Smooth muscle cell (in vitro differentiated cells): ENCODE measurements at regions not wholly inside any gene's neighbourhood (a gene's known extent, or its start where the extent isn't known, plus 50 kb on each side); places are given as distances from the start of the nearest gene placed in this dataset.

Experiments used
- DNase-seq: peaks from one replicate; lab custom pipeline; 2025; ENCODE audit not compliant: unreplicated experiment; lab: John Stamatoyannopoulos, UW
- H2AFZ ChIP-seq: fragments of 200-600 bp; sonication (generic); 2 replicates; pipeline ENCODE4 v1.6.0; 2016; ENCODE audit warnings: antibody characterized with exemption, low read depth, mild to moderate bottlenecking
- H3F3A ChIP-seq: fragments of 200-600 bp; sonication (generic); 2 replicates; pipeline ENCODE4 v1.6.0; 2017; ENCODE audit warnings: antibody characterized with exemption, low read depth
- H3K27ac ChIP-seq: fragments of 200-600 bp; sonication (generic); 2 replicates; pipeline ENCODE4 v1.5.1; 2016; ENCODE audit warnings: low read depth, mild to moderate bottlenecking
- H3K27me3 ChIP-seq: fragments of 200-600 bp; sonication (generic); 2 replicates; pipeline ENCODE4 v1.6.1; 2016; ENCODE audit warnings: low read depth, mild to moderate bottlenecking
- H3K36me3 ChIP-seq: fragments of 200-600 bp; sonication (generic); 2 replicates; pipeline ENCODE4 v1.5.1; 2016; ENCODE audit warnings: low read depth
- H3K4me1 ChIP-seq: fragments of 200-600 bp; sonication (generic); 2 replicates; pipeline ENCODE4 v1.5.1; 2016; ENCODE audit warnings: low read depth
- H3K4me2 ChIP-seq: fragments of 200-600 bp; sonication (generic); 2 replicates; pipeline ENCODE4 v1.6.0; 2016; ENCODE audit warnings: mild to moderate bottlenecking
- H3K4me3 ChIP-seq: fragments of 200-600 bp; sonication (generic); 2 replicates; pipeline ENCODE4 v1.5.1; 2016; ENCODE audit warnings: mild to moderate bottlenecking
- H3K79me2 ChIP-seq: fragments of 200-600 bp; sonication (generic); 2 replicates; pipeline ENCODE4 v1.6.0; 2016; ENCODE audit warnings: low read depth, mild to moderate bottlenecking
- H3K9ac ChIP-seq: fragments of 200-600 bp; sonication (generic); 2 replicates; pipeline ENCODE4 v1.6.0; 2016; ENCODE audit warnings: low read depth
- H3K9me3 ChIP-seq: fragments of 200-600 bp; sonication (generic); replicated peaks from 2 replicates; pipeline ENCODE4 v1.5.1; 2016; ENCODE audit warnings: low read depth
- H4K20me1 ChIP-seq: fragments of 200-600 bp; sonication (generic); 2 replicates; pipeline ENCODE4 v1.6.0; 2016; ENCODE audit warnings: low read depth
- CTCF ChIP-seq: fragments of 200-600 bp; sonication (generic); IDR thresholded peaks from 2 replicates; pipeline ENCODE4 v1.5.1; 2017; ENCODE audit warnings: borderline replicate concordance, mild to moderate bottlenecking, antibody characterized with exemption; ENCODE audit not compliant: insufficient read depth, poor library complexity, severe bottlenecking
- WGBS: methylation state at CpG from one replicate; pipeline ENCODE4 v1.1.7; 2016; ENCODE audit warnings: low lambda C conversion rate; 5-methylcytosine and 5-hydroxymethylcytosine counted together

DNA sequence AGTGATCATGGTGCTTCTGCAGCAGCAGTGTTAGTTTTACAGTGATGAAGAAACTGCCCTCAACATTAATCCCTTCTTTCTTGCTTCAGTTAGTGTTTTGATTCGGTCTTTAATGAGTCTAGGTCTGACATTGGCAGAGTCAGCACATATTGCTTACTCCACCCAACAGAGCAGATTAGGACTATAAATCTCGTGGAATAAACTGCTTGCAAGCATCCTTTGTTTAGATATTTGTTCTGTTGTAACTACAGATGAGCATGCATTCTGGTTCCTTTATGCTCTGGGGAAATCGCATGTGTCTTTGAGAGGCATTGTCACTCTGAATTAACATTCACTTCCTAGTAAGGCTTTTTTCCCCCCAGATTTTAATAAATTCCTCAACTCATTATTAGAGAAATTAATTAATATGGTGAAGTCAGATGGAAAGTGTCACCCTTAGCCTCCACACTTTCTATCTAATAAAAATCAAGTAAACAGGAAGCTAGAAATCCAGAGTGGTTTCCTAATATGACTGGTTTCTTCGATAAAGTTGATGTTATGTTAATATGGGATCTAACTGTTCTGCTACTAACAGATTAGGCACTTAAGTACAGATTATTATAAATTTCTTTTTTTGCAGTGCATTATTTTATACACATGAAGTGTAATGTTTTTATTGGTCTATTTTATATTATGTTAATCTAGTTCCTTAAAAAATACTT lies 86.2 kb upstream of the SSTR1 start:
- WGBS: 60% methylated on average over 4 of the region's 4 CpGs
- no peak for TF ChIP-seq CTCF

GRCh38 chr14:38122241-38122640 lies 85.5 kb upstream of the SSTR1 start:
- no peak overlapping the region for H3K4me2 ChIP-seq
- H3K4me3 ChIP-seq: no peak overlapping the region
- no peaks in the 10 kb centered on the region for H3K4me1 ChIP-seq
- no peaks in the 10 kb centered on the region for H3F3A ChIP-seq
- no peaks in the 10 kb centered on the region for H3K9me3 ChIP-seq
- TF ChIP-seq CTCF: no peak
- H3K27me3 ChIP-seq: no peaks in the 10 kb centered on the region
- H3K36me3 ChIP-seq: no peaks in the 10 kb centered on the region
- no peak overlapping the region for H2AFZ ChIP-seq
- H3K27ac ChIP-seq: no peak overlapping the region
- no peak overlapping the region for H3K9ac ChIP-seq
- no peak for DNase-seq
- WGBS: 91% methylated on average over 5 of the region's 5 CpGs
- H4K20me1 ChIP-seq: no peaks in the 10 kb centered on the region
- H3K79me2 ChIP-seq: no peaks in the 10 kb centered on the region

More for the DNA sequence above, 86.2 kb upstream of the SSTR1 start:
- H3K36me3 ChIP-seq: no peaks in the 10 kb centered on the region
- no peaks in the 10 kb centered on the region for H3K79me2 ChIP-seq
- DNase-seq: no peak
- H3K9ac ChIP-seq: no peak overlapping the region
- H3K4me1 ChIP-seq: no peaks in the 10 kb centered on the region
- H3K4me2 ChIP-seq: no peak overlapping the region
- H3F3A ChIP-seq: no peaks in the 10 kb centered on the region
- H4K20me1 ChIP-seq: no peaks in the 10 kb centered on the region
- no peak overlapping the region for H3K27ac ChIP-seq
- no peak overlapping the region for H3K4me3 ChIP-seq
- H2AFZ ChIP-seq: no peak overlapping the region
- no peaks in the 10 kb centered on the region for H3K9me3 ChIP-seq
- H3K27me3 ChIP-seq: no peaks in the 10 kb centered on the region

DNA sequence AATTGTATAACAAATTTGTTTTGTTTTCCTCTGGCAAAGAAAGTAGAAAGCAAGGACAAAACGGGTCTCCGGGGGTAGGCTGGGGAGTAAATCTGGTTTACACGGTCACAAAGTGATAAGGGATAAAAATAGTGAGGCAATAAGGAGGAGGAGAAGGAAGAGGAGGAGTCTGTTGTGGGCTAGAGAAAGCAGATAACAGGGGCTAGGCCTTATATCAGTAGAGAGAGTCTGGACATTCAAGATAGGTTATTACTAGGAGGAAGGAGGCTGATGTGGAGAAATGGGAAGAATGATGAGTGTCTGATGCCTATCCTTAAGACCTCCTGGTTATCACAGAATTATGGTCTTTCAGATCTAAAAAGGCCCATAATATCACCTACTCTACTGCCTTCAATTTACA lies 83.2 kb upstream of the SSTR1 start:
- no peak overlapping the region for H3K9ac ChIP-seq
- no peaks in the 10 kb centered on the region for H4K20me1 ChIP-seq
- H3K27me3 ChIP-seq: no peaks in the 10 kb centered on the region
- DNase-seq: no peak
- no peaks in the 10 kb centered on the region for H3F3A ChIP-seq
- 37% methylated on average over 3 of the region's 3 CpGs for WGBS
- H3K27ac ChIP-seq: no peak overlapping the region
- H3K36me3 ChIP-seq: no peaks in the 10 kb centered on the region
- peak overlapping the region; percentile 69 for H2AFZ ChIP-seq
- H3K4me3 ChIP-seq: no peak overlapping the region
- no peaks in the 10 kb centered on the region for H3K79me2 ChIP-seq
- H3K4me1 ChIP-seq: no peaks in the 10 kb centered on the region
- TF ChIP-seq CTCF: no peak
- H3K9me3 ChIP-seq: no peaks in the 10 kb centered on the region
- H3K4me2 ChIP-seq: no peak overlapping the region

GRCh38 chr14:38125481-38126037 lies 82.1 kb upstream of the SSTR1 start:
- no peak for TF ChIP-seq CTCF
- Histone ChIP-seq H3K4me3 (no peak overlapping the region), H3K4me2 (no peak overlapping the region), H4K20me1 (no peaks in the 10 kb centered on the region), H3K79me2 (no peaks in the 10 kb centered on the region), H3K27ac (no peak overlapping the region), H3K9ac (no peak overlapping the region), H3K4me1 (no peaks in the 10 kb centered on the region), H3K27me3 (no peaks in the 10 kb centered on the region), H3K9me3 (no peaks in the 10 kb centered on the region), H3F3A (no peaks in the 10 kb centered on the region), H2AFZ (no peak overlapping the region), H3K36me3 (no peaks in the 10 kb centered on the region)
- no peak for DNase-seq
- WGBS: 62% methylated on average over 11 of the region's 11 CpGs
